ENCODE measurements at regions not wholly inside any gene's neighbourhood (a gene's known extent, or its start where the extent isn't known, plus 50 kb on each side); places are given as distances from the start of the nearest gene placed in this dataset.

DNA sequence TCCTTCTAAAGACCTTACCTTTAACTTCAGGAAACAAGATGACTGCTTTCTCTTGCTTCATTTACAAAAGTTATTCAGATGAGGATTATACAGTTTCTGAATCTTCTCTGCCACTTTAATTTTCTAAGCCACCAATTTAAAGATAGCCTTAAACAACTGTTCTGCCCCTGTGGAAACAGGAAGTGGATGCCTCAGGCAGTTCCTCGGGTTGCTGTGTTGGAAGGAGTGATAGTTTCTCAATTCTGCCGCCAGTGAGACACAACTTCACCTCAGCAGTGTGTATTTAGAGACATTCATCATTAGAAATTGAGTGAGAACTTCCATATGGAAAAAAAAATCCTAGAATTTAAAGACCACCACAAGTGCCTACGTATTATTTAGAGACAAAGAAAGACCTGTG lies 475.1 kb upstream of the WWC1 start:
- no peaks in the 10 kb centered on the region for H3K36me3 ChIP-seq (ENCODE audit: control insufficient read depth, insufficient read depth, low read length)
- H3K27me3 ChIP-seq (replicated peaks; ENCODE audit: control insufficient read depth, insufficient read depth, low read length) = no peaks in the 10 kb centered on the region
- DNase-seq (ENCODE audit: extremely low read depth, insufficient read length) = no peak
- TF ChIP-seq, protein P1, sequence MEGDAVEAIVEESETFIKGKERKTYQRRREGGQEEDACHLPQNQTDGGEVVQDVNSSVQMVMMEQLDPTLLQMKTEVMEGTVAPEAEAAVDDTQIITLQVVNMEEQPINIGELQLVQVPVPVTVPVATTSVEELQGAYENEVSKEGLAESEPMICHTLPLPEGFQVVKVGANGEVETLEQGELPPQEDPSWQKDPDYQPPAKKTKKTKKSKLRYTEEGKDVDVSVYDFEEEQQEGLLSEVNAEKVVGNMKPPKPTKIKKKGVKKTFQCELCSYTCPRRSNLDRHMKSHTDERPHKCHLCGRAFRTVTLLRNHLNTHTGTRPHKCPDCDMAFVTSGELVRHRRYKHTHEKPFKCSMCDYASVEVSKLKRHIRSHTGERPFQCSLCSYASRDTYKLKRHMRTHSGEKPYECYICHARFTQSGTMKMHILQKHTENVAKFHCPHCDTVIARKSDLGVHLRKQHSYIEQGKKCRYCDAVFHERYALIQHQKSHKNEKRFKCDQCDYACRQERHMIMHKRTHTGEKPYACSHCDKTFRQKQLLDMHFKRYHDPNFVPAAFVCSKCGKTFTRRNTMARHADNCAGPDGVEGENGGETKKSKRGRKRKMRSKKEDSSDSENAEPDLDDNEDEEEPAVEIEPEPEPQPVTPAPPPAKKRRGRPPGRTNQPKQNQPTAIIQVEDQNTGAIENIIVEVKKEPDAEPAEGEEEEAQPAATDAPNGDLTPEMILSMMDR (IDR thresholded peaks at IDR 0.05; ENCODE audit: insufficient read depth, low read length, poor library complexity, severe bottlenecking) = no peak
- no peak overlapping the region for H3K4me3 ChIP-seq (replicated peaks; ENCODE audit: low read depth, low read length)

DNA sequence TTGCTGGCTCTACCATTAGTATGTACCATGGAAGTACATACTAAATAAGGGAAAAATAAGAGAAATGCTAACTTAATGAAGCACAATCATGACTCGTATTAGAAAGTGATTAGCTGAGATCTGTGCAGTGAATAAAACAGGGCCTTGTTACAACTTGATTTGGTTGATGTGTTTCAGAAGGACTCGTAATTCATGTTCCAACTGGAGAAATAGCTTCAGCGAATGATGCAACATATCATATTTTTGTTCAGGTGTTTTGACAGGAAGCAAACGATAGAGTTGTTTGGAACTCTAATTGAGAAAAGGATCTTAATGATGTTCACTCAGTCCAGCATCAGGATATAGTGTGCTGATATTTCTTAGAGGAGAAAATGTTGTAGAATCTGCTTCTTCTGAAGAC lies 474.6 kb upstream of the WWC1 start:
- no peak for DNase-seq (ENCODE audit: extremely low read depth, insufficient read length)
- H3K4me3 ChIP-seq (replicated peaks; ENCODE audit: low read depth, low read length) = no peak overlapping the region
- TF ChIP-seq, protein P1 (IDR thresholded peaks at IDR 0.05; ENCODE audit: insufficient read depth, low read length, poor library complexity, severe bottlenecking) = no peak
- no peaks in the 10 kb centered on the region for H3K36me3 ChIP-seq (ENCODE audit: control insufficient read depth, insufficient read depth, low read length)
- no peaks in the 10 kb centered on the region for H3K27me3 ChIP-seq (replicated peaks; ENCODE audit: control insufficient read depth, insufficient read depth, low read length)

DNA sequence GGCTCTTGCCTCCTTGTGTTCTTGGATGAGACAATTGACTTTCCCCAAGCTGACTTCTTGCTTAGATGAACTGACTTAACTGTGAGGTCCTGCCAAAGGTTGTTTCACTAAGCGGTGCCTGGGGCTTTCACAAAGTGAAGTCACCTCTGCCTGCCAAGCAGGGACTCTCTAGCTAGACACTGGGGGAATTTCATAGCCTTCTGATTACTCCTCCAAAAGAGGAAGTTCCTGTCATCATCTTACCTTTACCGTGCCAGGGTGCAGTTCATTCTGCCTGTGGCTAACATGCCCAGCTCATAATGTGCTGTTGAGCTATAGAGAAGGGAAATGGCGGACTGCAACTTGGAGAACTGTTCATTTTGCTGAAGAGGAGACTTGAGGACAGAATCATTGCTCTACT lies 472.0 kb upstream of the WWC1 start:
- TF ChIP-seq, protein P1 (IDR thresholded peaks at IDR 0.05; ENCODE audit: insufficient read depth, low read length, poor library complexity, severe bottlenecking) = no peak
- peak; percentile 27 for DNase-seq (ENCODE audit: extremely low read depth, insufficient read length)
- H3K4me3 ChIP-seq (replicated peaks; ENCODE audit: low read depth, low read length) = peak overlapping the region; percentile 30; the same call in 1 of the 2 replicates
- H3K27me3 ChIP-seq (replicated peaks; ENCODE audit: control insufficient read depth, insufficient read depth, low read length) = no peaks in the 10 kb centered on the region
- H3K36me3 ChIP-seq (ENCODE audit: control insufficient read depth, insufficient read depth, low read length) = no peaks in the 10 kb centered on the region

DNA sequence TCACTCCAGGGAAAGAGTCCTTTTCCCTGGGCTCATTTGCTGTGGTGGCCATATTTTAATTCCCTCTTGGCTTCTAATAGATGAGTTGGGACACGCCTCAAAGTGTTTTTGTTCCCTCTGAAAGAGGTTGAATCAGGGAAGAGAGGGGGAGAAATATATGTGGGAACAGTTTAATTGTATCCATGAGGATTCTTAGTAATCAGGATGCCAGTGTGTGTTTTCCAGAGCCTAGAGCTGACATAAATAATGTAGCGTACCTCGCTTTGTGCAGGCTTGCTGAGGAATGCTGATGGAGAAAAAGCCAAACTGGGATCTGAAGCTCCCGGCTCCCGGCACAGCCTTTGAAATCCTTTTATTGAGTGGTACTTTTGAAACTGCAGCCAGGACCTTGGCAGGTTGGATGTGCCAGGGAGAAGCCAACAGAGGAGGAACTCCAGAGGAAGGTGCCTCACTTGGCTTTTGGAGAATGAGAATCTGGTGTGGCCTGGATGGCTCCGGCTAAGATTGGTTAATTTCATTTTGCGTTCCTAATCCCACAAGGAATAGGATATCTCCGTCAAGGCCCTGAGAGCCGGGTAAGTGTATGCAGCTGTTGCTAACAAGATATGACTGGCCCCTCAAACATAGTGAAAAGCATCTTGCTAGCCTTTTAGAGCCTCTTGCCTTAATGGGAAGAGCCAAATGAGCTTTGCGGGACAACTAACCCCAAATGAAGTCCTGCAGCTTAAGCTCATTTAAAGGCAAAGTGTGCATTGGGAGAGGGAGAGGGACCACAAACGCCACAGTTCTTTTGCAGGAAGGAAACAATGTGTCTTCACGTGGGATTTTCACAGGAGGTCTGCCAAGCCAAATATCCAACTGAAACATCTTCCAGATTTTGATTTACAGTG lies 471.1 kb upstream of the WWC1 start:
- H3K36me3 ChIP-seq (ENCODE audit: control insufficient read depth, insufficient read depth, low read length) = no peaks in the 10 kb centered on the region
- peak overlapping the region; percentile 11; the same call in 1 of the 2 replicates for H3K4me3 ChIP-seq (replicated peaks; ENCODE audit: low read depth, low read length)
- DNase-seq (ENCODE audit: extremely low read depth, insufficient read length) = no peak
- no peaks in the 10 kb centered on the region for H3K27me3 ChIP-seq (replicated peaks; ENCODE audit: control insufficient read depth, insufficient read depth, low read length)
- TF ChIP-seq, protein P1 (IDR thresholded peaks at IDR 0.05; ENCODE audit: insufficient read depth, low read length, poor library complexity, severe bottlenecking) = no peak

DNA sequence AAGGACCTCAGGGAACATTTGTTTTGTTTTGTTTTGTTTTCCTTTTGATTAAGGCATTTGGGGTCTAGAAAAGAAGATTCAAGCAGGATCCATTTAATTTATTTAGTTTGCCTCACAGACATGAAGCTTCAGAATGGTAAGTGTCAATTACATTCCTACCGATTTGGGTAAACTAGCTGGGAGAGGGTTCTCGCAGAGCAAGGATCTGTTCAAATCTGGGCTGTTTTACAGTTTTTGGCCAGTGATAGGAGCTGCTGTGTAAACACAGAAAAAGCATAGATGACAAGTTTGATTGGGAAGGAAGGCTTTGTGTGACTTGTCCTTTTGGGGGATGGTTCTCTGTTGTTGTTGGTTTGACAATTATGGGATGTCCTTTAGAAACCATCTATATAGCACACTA lies 470.3 kb upstream of the WWC1 start:
- no peaks in the 10 kb centered on the region for H3K36me3 ChIP-seq (ENCODE audit: control insufficient read depth, insufficient read depth, low read length)

More for the DNA sequence above, 470.3 kb upstream of the WWC1 start:
- Histone ChIP-seq H3K27me3 (replicated peaks; ENCODE audit: control insufficient read depth, insufficient read depth, low read length) (no peaks in the 10 kb centered on the region), H3K4me3 (replicated peaks; ENCODE audit: low read depth, low read length) (no peak overlapping the region)
- TF ChIP-seq, protein P1 (IDR thresholded peaks at IDR 0.05; ENCODE audit: insufficient read depth, low read length, poor library complexity, severe bottlenecking) = no peak
- no peak for DNase-seq (ENCODE audit: extremely low read depth, insufficient read length)
